ENCODE measurements at regions not wholly inside any gene's neighbourhood (a gene's known extent, or its start where the extent isn't known, plus 50 kb on each side); places are given as distances from the start of the nearest gene placed in this dataset.

DNA sequence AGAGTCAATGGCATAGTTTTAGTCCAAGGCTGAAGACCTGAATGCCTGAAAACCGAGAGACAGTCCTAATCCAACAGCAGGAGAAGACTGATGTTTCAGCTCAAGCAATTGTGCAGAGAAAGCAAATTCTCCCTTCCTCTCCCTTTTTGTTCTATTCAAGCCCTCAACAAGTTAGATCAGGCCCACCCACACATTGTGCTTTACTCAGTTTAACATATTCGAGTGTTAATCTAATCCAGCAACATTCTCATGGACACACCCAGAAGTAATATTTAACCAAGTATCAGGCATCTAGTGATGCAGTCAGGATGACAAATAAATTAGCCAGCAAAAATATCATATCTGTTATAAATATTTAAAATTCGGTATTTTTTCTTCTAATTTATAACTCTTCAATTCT, 261.1 kb downstream of the HDGFL1 start:
- no peaks in the 10 kb centered on the region for H3K79me1 ChIP-seq (ENCODE audit: low read depth in 1 of 2, low read length in 2 of 2)
- no peak overlapping the region for H2BK20ac ChIP-seq (ENCODE audit: low read depth, low read length)
- peak overlapping the region; percentile 40; the same call in 1 of the 2 replicates for H3K18ac ChIP-seq (ENCODE audit: low read depth, low read length)
- H3K14ac ChIP-seq (replicated peaks; ENCODE audit: low read depth, low read length), result no peak overlapping the region
- H3K4me2 ChIP-seq (ENCODE audit: low read depth, low read length), result no peak overlapping the region
- in situ Hi-C loops (cut with MboI; ENCODE audit: low sequenced_read_pairs), result no loop called here
- no peaks in the 10 kb centered on the region for H3K9me3 ChIP-seq (ENCODE audit: control insufficient read depth, insufficient read depth, low read length)
- H3K56ac ChIP-seq (ENCODE audit: extremely low read depth, insufficient read depth, low read length), result no peak overlapping the region
- no peaks in the 10 kb centered on the region for H3K9me1 ChIP-seq (ENCODE audit: insufficient read depth, low read length)
- H4K8ac ChIP-seq (ENCODE audit: low read depth in 2 of 2, low read length in 2 of 2), result no peak overlapping the region
- no peak overlapping the region for H2AFZ ChIP-seq (replicated peaks; ENCODE audit: low read length, poor library complexity)
- no peaks in the 10 kb centered on the region for H3K27me3 ChIP-seq (ENCODE audit: control insufficient read depth, insufficient read depth, low read length)
- no peak overlapping the region for H2BK5ac ChIP-seq (ENCODE audit: low read depth, low read length, poor library complexity, severe bottlenecking)
- no peak overlapping the region for H4K91ac ChIP-seq (ENCODE audit: insufficient read depth, low read depth, low read length)
- POLR2A ChIA-PET (ENCODE audit: unreplicated experiment), result no interaction called here
- H3K4ac ChIP-seq (ENCODE audit: low read depth, low read length), result no peak overlapping the region
- no peak overlapping the region for H3K23ac ChIP-seq (ENCODE audit: low read depth, low read length)
- dilution Hi-C loops (cut with HindIII; ENCODE audit: low sequenced_read_pairs, unreplicated experiment), result no loop called here
- H2BK15ac ChIP-seq (ENCODE audit: low read depth, low read length), result 0 out of 3 replicates have a peak overlapping the region, but pooled peaks have one; percentile 64
- no peak for ATAC-seq (ENCODE audit: low read depth)
- H3K4me3 ChIP-seq (ENCODE audit: insufficient read depth, low read depth, low read length), result no peak overlapping the region
- H4K20me1 ChIP-seq (ENCODE audit: insufficient read depth, low read length), result no peaks in the 10 kb centered on the region
- peak overlapping the region; percentile 49; the same call in 1 of the 2 replicates for H2BK120ac ChIP-seq (ENCODE audit: low read depth, low read length)
- H3K27ac ChIP-seq (ENCODE audit: insufficient read depth, low read length), result no peak overlapping the region
- CTCF ChIA-PET, result no interaction called here
- no peak overlapping the region for H2AK5ac ChIP-seq (ENCODE audit: low read depth, low read length)
- no peaks in the 10 kb centered on the region for H3K36me3 ChIP-seq (ENCODE audit: control insufficient read depth, insufficient read depth, low read length)
- H3K4me1 ChIP-seq (ENCODE audit: control insufficient read depth, insufficient read depth, low read length), result peaks cover 4% of the 10 kb centered on the region
- BruUV-seq (replicated peaks), result no TSS peak
- no peak overlapping the region for H3K9ac ChIP-seq (ENCODE audit: low read depth, low read length)
- peak overlapping the region; percentile 38; the same call in 1 of the 2 replicates for H4K5ac ChIP-seq (ENCODE audit: low read depth, low read length)
- TF ChIP-seq POLR2A (IDR thresholded peaks at IDR 0.05; ENCODE audit: low read depth, low read length) (no peak), BHLHE40 (IDR thresholded peaks at IDR 0.05; ENCODE audit: low read depth, low read length) (no peak), SMC3 (IDR thresholded peaks at IDR 0.05; ENCODE audit: low read depth, low read length) (no peak), RFX5 (IDR thresholded peaks at IDR 0.05; ENCODE audit: low read depth, low read length) (no peak), CEBPB (IDR thresholded peaks at IDR 0.05; ENCODE audit: low read depth, low read length) (no peak), CTCF (conservative IDR thresholded peaks at IDR 0.05; ENCODE audit: low read depth, low read length) (no peak), FOS (IDR thresholded peaks at IDR 0.05; ENCODE audit: low read depth, low read length) (no peak), RAD21 (IDR thresholded peaks at IDR 0.05; ENCODE audit: low read length) (no peak), RCOR1 (IDR thresholded peaks at IDR 0.05; ENCODE audit: insufficient replicate concordance, low read length) (no peak), NFE2L2 (IDR thresholded peaks at IDR 0.05; ENCODE audit: low read depth, low read length) (no peak), MXI1 (IDR thresholded peaks at IDR 0.05; ENCODE audit: borderline replicate concordance, low read depth, low read length) (no peak), CHD1 (IDR thresholded peaks at IDR 0.05; ENCODE audit: low read depth, low read length) (no peak)
- TF ChIP-seq, protein P1, sequence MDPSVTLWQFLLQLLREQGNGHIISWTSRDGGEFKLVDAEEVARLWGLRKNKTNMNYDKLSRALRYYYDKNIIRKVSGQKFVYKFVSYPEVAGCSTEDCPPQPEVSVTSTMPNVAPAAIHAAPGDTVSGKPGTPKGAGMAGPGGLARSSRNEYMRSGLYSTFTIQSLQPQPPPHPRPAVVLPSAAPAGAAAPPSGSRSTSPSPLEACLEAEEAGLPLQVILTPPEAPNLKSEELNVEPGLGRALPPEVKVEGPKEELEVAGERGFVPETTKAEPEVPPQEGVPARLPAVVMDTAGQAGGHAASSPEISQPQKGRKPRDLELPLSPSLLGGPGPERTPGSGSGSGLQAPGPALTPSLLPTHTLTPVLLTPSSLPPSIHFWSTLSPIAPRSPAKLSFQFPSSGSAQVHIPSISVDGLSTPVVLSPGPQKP (IDR thresholded peaks at IDR 0.05; ENCODE audit: borderline replicate concordance, low read depth, low read length), result no peak
- TF ChIP-seq, protein P2, sequence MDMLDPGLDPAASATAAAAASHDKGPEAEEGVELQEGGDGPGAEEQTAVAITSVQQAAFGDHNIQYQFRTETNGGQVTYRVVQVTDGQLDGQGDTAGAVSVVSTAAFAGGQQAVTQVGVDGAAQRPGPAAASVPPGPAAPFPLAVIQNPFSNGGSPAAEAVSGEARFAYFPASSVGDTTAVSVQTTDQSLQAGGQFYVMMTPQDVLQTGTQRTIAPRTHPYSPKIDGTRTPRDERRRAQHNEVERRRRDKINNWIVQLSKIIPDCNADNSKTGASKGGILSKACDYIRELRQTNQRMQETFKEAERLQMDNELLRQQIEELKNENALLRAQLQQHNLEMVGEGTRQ (IDR thresholded peaks at IDR 0.05; ENCODE audit: low read depth, low read length), result no peak
- WGBS, 2 experiments (ENCODE audit: extremely low coverage in 2 of 2, insufficient read length in 1 of 2), result no CpG with 5 or more reads among the region's 3 CpGs
- DNase-seq, result no peak
- intact Hi-C loops (cut with micrococcal nuclease), result no loop called here
- no peak overlapping the region for H2AK9ac ChIP-seq (replicated peaks; ENCODE audit: low read depth, low read length, poor library complexity)
